ENCODE measurements at regions not wholly inside any gene's neighbourhood (a gene's known extent, or its start where the extent isn't known, plus 50 kb on each side); places are given as distances from the start of the nearest gene placed in this dataset.

DNA sequence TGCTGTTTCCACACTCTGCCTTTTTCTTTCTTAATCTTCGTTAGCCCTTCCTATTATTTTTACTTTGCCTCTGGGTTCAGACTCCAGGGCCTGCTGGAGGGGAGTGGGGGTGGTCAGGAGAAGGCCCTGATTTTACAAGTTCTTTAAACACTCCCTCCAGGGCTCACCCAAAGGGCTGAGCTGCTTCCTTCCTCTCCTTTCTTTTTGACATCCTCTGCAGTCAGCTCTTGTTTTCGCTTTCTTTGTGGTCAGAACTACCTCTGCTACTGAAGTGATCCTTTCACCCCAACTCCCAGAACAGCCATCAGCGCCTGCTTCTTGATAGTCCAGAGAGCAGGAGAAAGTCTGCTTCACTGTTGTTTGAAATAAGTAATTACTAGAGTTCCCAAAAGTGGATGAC, 925.7 kb downstream of the EPHA4 start:
- WGBS, 2 donors (ENCODE audit: low coverage in 1 of 2), result 70 to 75% methylated on average over 2 to 3 of the region's 3 CpGs
- no peak for DNase-seq

DNA sequence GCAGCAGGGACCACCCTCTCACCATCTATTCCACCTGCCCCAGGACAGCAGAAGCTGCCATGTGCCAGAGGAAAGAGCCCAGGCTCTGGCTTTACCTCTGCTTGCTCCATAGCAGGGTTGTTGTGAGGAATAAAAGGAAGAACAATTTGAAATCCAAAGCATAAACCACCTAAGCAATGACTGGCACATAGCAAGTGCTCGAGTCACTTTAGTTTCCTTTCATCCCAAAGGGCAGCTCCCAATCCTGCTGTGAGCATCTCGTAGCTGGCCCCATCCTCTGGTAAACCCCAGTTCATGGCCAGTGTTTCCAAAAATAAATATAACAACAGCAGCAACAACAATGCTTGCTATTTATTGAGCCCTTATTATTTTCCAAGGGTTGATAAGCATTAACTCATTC, 923.5 kb downstream of the EPHA4 start:
- DNase-seq, result no peak
- intact Hi-C loops (cut with DNase I; ENCODE audit: low total_unique reads), result no loop called here
- Histone ChIP-seq H3K9me3 (no peaks in the 10 kb centered on the region), H3K36me3 (no peaks in the 10 kb centered on the region), H3K4me3 (no peak overlapping the region), H3K27ac (no peak overlapping the region), H3K4me1 (no peaks in the 10 kb centered on the region), H3K27me3 (no peaks in the 10 kb centered on the region)
- TF ChIP-seq POLR2AphosphoS5 (IDR thresholded peaks at IDR 0.05) (no peak), POLR2A (IDR thresholded peaks at IDR 0.05) (no peak), EP300 (IDR thresholded peaks at IDR 0.05; ENCODE audit: low read depth) (no peak)
- TF ChIP-seq, protein P1, sequence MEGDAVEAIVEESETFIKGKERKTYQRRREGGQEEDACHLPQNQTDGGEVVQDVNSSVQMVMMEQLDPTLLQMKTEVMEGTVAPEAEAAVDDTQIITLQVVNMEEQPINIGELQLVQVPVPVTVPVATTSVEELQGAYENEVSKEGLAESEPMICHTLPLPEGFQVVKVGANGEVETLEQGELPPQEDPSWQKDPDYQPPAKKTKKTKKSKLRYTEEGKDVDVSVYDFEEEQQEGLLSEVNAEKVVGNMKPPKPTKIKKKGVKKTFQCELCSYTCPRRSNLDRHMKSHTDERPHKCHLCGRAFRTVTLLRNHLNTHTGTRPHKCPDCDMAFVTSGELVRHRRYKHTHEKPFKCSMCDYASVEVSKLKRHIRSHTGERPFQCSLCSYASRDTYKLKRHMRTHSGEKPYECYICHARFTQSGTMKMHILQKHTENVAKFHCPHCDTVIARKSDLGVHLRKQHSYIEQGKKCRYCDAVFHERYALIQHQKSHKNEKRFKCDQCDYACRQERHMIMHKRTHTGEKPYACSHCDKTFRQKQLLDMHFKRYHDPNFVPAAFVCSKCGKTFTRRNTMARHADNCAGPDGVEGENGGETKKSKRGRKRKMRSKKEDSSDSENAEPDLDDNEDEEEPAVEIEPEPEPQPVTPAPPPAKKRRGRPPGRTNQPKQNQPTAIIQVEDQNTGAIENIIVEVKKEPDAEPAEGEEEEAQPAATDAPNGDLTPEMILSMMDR (IDR thresholded peaks at IDR 0.05), result no peak
- 81 to 86% methylated on average over 1 to 2 of the region's 2 CpGs for WGBS, 2 donors (ENCODE audit: low coverage in 1 of 2)
- in situ Hi-C loops (cut with MboI; ENCODE audit: low pct_ligation_motif_present in 1 of 4, low pct_unique_long_range_greater_than_20kb in 1 of 4, low sequenced_read_pairs in 3 of 4), result no loop called here

More for the DNA sequence above, 925.7 kb downstream of the EPHA4 start:
- Histone ChIP-seq H3K27me3 (no peaks in the 10 kb centered on the region), H3K27ac (no peak overlapping the region), H3K4me3 (no peak overlapping the region), H3K9me3 (no peaks in the 10 kb centered on the region), H3K36me3 (no peaks in the 10 kb centered on the region), H3K4me1 (no peaks in the 10 kb centered on the region)
- TF ChIP-seq, protein P1 (IDR thresholded peaks at IDR 0.05), result no peak
- TF ChIP-seq POLR2AphosphoS5 (IDR thresholded peaks at IDR 0.05) (no peak), EP300 (IDR thresholded peaks at IDR 0.05; ENCODE audit: low read depth) (no peak), POLR2A (IDR thresholded peaks at IDR 0.05) (no peak)
- intact Hi-C loops (cut with DNase I; ENCODE audit: low total_unique reads) (no loop called here), in situ Hi-C loops (cut with MboI; ENCODE audit: low pct_ligation_motif_present in 1 of 4, low pct_unique_long_range_greater_than_20kb in 1 of 4, low sequenced_read_pairs in 3 of 4) (no loop called here)

DNA sequence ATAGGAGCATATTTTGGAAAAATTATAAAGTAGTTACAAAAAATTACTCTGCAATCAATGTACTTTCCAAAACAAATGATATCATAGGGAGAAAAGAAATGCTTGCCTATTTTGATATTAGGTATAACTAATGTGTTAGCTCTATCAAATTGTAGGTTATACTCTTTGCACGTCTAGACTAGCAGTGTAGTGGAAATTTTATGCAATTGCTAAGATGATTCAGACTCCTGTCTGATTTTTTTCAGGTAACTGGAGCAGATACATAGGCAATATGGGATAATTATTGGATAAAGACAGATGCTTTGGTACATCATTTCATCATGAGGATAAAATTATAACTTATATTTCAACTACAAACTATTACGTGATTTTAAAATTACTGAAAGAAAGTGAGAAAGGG, 918.3 kb downstream of the EPHA4 start:
- Histone ChIP-seq H3K4me1 (no peaks in the 10 kb centered on the region), H3K4me3 (no peak overlapping the region), H3K27ac (no peak overlapping the region), H3K36me3 (no peaks in the 10 kb centered on the region), H3K27me3 (no peaks in the 10 kb centered on the region), H3K9me3 (no peaks in the 10 kb centered on the region)
- 81 to 94% methylated on average over 2 of the region's 2 CpGs for WGBS, 2 donors (ENCODE audit: low coverage in 1 of 2)
- intact Hi-C loops (cut with DNase I; ENCODE audit: low total_unique reads) (no loop called here), in situ Hi-C loops (cut with MboI; ENCODE audit: low pct_ligation_motif_present in 1 of 4, low pct_unique_long_range_greater_than_20kb in 1 of 4, low sequenced_read_pairs in 3 of 4) (no loop called here)
- DNase-seq, result no peak
- no peak for TF ChIP-seq POLR2AphosphoS5 (IDR thresholded peaks at IDR 0.05)
- TF ChIP-seq POLR2A (IDR thresholded peaks at IDR 0.05), result no peak
- TF ChIP-seq EP300 (IDR thresholded peaks at IDR 0.05; ENCODE audit: low read depth), result no peak
- TF ChIP-seq, protein P1 (IDR thresholded peaks at IDR 0.05), result no peak

DNA sequence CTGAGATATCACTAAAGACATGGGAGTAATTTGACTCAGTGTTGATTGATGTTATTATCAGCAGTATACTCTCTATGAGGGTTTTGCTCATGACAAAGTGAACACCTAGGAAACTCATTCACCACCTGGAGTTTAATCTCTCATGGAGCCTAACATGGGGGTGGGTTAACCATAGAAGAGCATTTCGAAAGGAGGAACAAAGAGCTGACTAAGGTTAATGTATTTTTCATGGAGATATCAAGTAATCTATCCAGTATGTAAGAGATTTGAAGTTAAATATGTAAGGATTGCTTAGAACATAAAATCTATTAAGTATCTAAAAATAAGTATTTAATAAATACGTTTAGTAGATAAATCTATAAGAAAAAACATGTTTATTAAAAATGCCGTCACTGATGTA, 917.8 kb downstream of the EPHA4 start:
- no peak for DNase-seq
- Histone ChIP-seq H3K4me3 (no peak overlapping the region), H3K9me3 (no peaks in the 10 kb centered on the region), H3K27me3 (no peaks in the 10 kb centered on the region), H3K36me3 (no peaks in the 10 kb centered on the region), H3K27ac (no peak overlapping the region), H3K4me1 (no peaks in the 10 kb centered on the region)
- WGBS, 2 donors (ENCODE audit: low coverage in 1 of 2), result 80 to 81% methylated on average over 3 of the region's 3 CpGs
- no peak for TF ChIP-seq EP300 (IDR thresholded peaks at IDR 0.05; ENCODE audit: low read depth)
- TF ChIP-seq POLR2AphosphoS5 (IDR thresholded peaks at IDR 0.05), result no peak
- TF ChIP-seq, protein P1 (IDR thresholded peaks at IDR 0.05), result no peak
- no peak for TF ChIP-seq POLR2A (IDR thresholded peaks at IDR 0.05)
- intact Hi-C loops (cut with DNase I; ENCODE audit: low total_unique reads) (no loop called here), in situ Hi-C loops (cut with MboI; ENCODE audit: low pct_ligation_motif_present in 1 of 4, low pct_unique_long_range_greater_than_20kb in 1 of 4, low sequenced_read_pairs in 3 of 4) (no loop called here)

Data from transverse colon (tissue), 4 donors.